ENCODE measurements at regions not wholly inside any gene's neighbourhood (a gene's known extent, or its start where the extent isn't known, plus 50 kb on each side); places are given as distances from the start of the nearest gene placed in this dataset.

- DNase-seq, result no peak
Measured at GRCh38 chr13:21757763-21758162, 86.9 kb downstream of the FGF9 start.

GRCh38 chr13:21758441-21758840 lies 87.6 kb downstream of the FGF9 start:
- DNase-seq, result no peak

GRCh38 chr13:21759463-21759862 lies 88.6 kb downstream of the FGF9 start:
- DNase-seq, result no peak

GRCh38 chr13:21759911-21760310 lies 89.0 kb downstream of the FGF9 start:
- DNase-seq, result no peak

GRCh38 chr13:21761770-21762169 lies 90.9 kb downstream of the FGF9 start:
- no peak for DNase-seq

- DNase-seq, result no peak
Measured at GRCh38 chr13:21762512-21762911, 91.6 kb downstream of the FGF9 start.

GRCh38 chr13:21767032-21767431 lies 96.2 kb downstream of the FGF9 start:
- no peak for DNase-seq

GRCh38 chr13:21771075-21771474 lies 100.2 kb downstream of the FGF9 start:
- no peak for DNase-seq

- no peak for DNase-seq
Measured at GRCh38 chr13:21777166-21777565, 106.3 kb downstream of the FGF9 start.

GRCh38 chr13:21777813-21778212 lies 106.9 kb downstream of the FGF9 start:
- no peak for DNase-seq

- DNase-seq, result no peak
Measured at GRCh38 chr13:21782736-21783135, 111.9 kb downstream of the FGF9 start.

GRCh38 chr13:21785990-21786389 lies 115.1 kb downstream of the FGF9 start:
- no peak for DNase-seq

- DNase-seq, result no peak
Measured at GRCh38 chr13:21796066-21796465, 125.2 kb downstream of the FGF9 start.

GRCh38 chr13:21796775-21797514 lies 126.1 kb downstream of the FGF9 start:
- DNase-seq, result no peak

GRCh38 chr13:21797736-21798135 lies 126.9 kb downstream of the FGF9 start:
- no peak for DNase-seq

- no peak for DNase-seq
Measured at GRCh38 chr13:21798181-21798580, 127.3 kb downstream of the FGF9 start.

- DNase-seq, result no peak
Measured at GRCh38 chr13:21799671-21800070, 128.8 kb downstream of the FGF9 start.

GRCh38 chr13:21800837-21801616 lies 130.2 kb downstream of the FGF9 start:
- DNase-seq, result no peak

- DNase-seq, result no peak
Measured at GRCh38 chr13:21805733-21806132, 134.9 kb downstream of the FGF9 start.

- no peak for DNase-seq
Measured at GRCh38 chr13:21812192-21812626, 141.3 kb downstream of the FGF9 start.

GRCh38 chr13:21813110-21813509 lies 142.2 kb downstream of the FGF9 start:
- no peak for DNase-seq

GRCh38 chr13:21813844-21814243 lies 143.0 kb downstream of the FGF9 start:
- DNase-seq, result no peak

GRCh38 chr13:21814604-21815003 lies 143.7 kb downstream of the FGF9 start:
- no peak for DNase-seq

GRCh38 chr13:21817878-21818277 lies 147.0 kb downstream of the FGF9 start:
- no peak for DNase-seq

All from NCI-H2029 (cell line).